GM18499 (cell line): ENCODE measurements at regions not wholly inside any gene's neighbourhood (a gene's known extent, or its start where the extent isn't known, plus 50 kb on each side); places are given as distances from the start of the nearest gene placed in this dataset.

Source experiments
- ATAC-seq: cut with Tn5 transposase; IDR thresholded peaks from one replicate; pipeline ENCODE4 v1.9.1; 2021; ENCODE audit warnings: moderate number of reproducible peaks; ENCODE audit not compliant: insufficient read depth, unreplicated experiment

DNA sequence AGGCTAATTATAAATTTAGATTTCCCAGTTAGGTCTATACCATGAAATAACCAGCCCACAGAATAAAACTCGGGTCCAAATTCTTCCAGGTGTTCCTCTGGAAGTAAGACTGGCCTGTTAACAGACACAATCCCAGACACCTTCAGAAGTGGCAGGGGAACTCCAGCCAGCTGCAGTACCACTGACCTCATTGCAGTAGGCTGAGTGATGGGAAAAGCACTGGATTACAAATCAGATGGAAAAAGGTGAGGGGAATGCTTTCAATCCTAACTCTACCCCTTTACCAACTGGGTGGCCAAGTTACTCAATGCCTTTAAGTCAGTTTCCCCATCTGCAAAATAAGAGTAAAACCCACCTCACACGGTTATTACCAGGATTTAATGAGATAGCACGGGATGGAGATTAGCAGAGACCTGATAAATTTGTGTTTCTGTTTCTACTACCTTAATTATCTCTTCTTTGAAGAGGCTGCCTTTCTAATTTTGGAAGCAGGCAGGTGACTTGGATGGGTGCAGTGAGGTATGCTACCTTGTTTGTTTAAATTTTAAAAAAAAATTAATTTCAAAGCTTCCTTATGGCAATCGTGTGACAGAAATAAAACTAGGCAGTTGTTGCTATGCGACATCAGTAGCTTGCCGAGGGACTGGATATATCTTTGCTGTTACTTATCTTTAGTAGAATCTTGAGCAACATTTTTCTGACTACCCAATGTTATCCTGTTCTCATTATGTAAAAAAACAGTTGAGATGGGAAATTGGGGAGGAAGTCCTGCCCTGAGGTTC, 167.3 kb upstream of the GRIN2B start:
- no peak for ATAC-seq

DNA sequence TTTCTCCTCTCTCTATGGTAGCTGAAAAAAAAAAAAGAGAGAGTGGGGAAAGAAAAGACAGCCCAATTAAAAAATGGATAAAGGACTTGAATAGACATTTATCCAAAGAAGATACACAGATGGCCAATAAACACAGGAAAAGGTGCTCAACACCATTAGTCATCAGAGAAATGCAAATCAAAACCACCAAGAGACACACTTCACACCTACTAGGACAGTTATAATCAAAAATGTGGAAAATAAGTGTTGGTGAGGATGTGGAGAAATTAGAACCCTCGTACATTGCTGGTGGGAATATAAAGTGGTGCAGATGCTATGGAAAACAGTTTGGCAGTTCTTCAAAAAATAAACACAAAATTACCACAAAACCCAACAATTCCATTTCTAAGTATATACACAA, 172.4 kb upstream of the GRIN2B start:
- ATAC-seq = no peak

DNA sequence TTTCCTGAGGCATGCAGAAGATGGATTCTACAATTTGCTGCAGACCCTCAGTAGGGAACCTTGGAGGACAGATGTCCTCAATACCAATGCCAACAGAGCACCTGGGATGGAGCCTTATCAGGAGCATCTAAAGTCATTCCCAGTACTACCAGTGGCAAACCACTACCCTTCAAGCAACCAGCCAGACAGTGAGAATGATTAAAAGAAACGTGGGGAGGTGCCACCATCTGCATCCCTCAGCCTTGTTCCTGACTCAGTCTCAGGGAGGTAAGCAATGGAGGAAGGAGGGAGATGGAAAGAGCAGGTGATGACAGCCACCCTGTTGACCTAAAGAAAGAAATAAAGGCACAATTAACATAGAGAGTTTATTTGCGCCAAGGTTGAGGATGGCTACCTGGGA, 175.2 kb upstream of the GRIN2B start:
- peak; percentile 2 for ATAC-seq

GRCh38 chr12:14157088-14157747, 175.8 kb upstream of the GRIN2B start:
- peak; percentile 96 for ATAC-seq

DNA sequence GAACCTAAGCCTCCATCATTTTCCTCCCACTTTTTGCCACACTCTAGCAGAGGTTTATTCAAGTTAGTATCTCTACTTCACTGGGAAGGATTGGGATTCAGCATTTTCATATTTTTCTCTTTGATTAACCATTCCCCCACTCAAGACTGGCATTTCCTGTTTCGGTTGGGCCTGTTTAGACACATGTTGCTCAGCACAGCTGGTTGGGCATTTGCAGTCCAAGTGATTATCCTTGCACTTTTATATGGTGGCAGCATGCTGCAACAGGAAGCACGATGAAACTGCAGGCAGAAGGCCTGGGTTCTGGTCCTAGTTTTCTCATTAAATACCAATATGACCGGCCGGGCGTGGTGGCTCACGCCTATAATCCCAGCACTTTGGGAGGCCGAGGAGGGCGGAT, 182.9 kb upstream of the GRIN2B start:
- no peak for ATAC-seq

- ATAC-seq = no peak
Observed at GRCh38 chr12:14167005-14167628, 185.7 kb upstream of the GRIN2B start.

- no peak for ATAC-seq
Observed at GRCh38 chr12:14169281-14169680, 187.9 kb upstream of the GRIN2B start.

DNA sequence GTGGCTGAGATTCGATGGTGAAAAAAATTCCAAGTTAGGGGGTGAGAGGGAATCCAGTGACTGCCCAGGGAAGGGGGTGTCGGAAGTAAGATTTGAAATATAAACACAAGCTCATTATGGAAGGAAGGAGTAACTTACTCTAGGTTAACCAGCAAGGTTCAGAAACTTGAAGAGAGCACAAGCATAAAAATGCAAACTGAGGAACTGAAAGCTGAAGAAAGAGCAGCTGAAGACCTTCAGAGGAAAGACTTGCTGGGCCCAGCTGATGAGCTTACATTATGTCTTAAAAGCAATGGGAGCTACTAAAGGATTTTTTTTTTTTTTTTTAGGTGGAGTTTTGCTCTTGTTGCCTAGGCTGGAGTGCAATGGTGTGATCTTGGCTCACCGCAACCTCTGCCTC, 189.7 kb upstream of the GRIN2B start:
- peak; percentile 61 for ATAC-seq

- no peak for ATAC-seq
Observed at GRCh38 chr12:14175206-14175605, 190.3 kb upstream of the ATF7IP start.

GRCh38 chr12:14185427-14186192, 179.9 kb upstream of the ATF7IP start:
- ATAC-seq = no peak

DNA sequence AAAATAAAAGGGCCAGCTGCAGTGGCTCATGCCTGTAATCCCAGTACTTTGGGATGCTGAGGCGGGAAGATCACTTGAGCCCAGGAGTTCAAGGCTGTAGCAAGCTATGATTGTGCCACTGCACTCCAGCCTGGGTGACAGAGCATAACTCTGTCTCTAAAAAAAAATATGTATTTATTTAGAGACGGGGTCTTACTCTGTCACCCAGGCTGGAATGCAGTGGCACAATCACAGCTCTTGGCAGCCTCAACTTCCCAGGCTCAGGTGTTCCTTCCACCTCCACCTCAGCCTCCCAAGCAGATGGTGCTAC, 179.3 kb upstream of the ATF7IP start:
- ATAC-seq = no peak

DNA sequence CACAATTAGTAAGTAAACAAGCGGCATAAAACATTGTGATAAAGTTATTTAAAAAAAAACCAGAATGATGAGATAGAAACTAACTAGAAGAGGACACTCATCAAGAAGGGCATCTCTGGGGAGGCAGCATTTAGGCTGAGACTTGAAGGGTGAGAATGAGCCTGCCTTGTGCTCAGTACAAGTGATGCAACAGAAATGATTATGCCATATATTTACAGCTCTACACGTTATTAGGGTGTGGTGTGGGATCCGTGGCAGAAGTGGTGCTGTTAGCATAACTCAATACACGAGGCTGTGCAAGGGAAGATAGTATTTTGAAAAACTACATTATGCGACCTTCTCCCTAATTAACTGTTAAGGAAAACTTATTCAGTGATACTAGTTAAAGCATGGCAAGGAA, 178.5 kb upstream of the ATF7IP start:
- no peak for ATAC-seq

DNA sequence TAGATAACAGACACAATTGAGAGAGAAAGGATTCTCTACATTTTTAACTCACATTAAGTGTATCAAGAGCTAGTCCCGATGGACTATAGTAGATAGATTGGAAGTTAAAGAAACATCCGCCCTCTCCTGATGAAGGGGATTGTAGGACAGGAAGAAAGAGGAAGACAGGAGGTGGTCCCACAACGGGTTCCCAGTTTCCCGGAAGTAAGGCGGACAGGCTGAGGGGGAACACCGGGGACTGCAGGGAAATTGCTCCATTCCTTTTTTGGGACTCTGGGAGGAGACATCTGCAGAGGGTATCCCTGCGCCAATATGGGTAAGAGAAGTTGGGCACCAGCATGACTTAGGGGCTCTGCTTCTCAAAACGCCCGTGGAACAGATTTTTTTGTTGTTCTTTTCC, 177.5 kb upstream of the ATF7IP start:
- no peak for ATAC-seq

GRCh38 chr12:14188744-14189143, 176.7 kb upstream of the ATF7IP start:
- no peak for ATAC-seq

- no peak for ATAC-seq
Observed at GRCh38 chr12:14190694-14191093, 174.8 kb upstream of the ATF7IP start.

DNA sequence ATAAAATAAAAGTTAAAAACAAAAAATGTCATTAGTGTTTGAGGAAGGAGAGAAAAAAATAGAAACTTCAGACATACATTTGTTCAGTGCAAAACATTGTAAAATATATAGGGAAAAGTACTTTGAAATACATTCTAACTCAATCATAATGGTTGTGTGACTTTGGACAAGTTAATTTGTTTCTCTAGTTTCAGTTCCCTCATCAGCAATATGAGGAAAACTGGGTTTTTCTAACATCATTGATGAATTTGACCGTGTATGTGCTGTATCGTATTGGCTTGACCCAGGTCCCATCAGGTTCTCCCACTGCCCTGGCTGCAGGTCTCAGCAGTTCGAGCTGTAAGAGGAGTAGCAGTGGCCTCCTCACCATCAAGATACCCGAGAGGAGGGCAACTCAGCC, 173.9 kb upstream of the ATF7IP start:
- no peak for ATAC-seq

DNA sequence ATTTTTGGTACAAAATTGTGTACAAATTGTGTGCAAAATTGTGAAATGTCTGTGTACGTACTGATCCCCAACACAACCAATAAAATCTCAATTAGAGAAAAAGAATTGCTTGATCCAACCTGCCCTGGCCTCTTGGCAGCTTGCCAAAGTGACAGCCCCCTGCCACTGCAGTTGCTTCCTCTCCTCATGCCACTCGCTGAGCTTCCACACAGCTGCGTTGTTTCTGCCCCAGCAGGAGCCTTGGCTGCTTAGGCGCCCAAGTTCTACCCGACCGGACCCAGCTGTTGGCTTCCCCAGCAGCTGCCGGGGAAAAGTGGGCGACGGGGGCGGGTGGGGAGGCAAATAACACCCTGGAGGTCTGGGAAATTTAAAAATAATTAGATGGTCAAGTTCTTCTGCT, 171.8 kb upstream of the ATF7IP start:
- no peak for ATAC-seq

- ATAC-seq = no peak
Observed at GRCh38 chr12:14194572-14194971, 170.9 kb upstream of the ATF7IP start.

GRCh38 chr12:14199455-14200198, 165.9 kb upstream of the ATF7IP start:
- no peak for ATAC-seq

- no peak for ATAC-seq
Observed at GRCh38 chr12:14200598-14200997, 164.9 kb upstream of the ATF7IP start.
